ENCODE measurements at regions not wholly inside any gene's neighbourhood (a gene's known extent, or its start where the extent isn't known, plus 50 kb on each side); places are given as distances from the start of the nearest gene placed in this dataset.

- Histone ChIP-seq H3K36me3 (ENCODE audit: control insufficient read depth, low read length) (no peaks in the 10 kb centered on the region), H3K4me3 (ENCODE audit: low read length) (no peak overlapping the region), H3K27ac (ENCODE audit: low read depth, low read length) (no peak overlapping the region), H3K9me3 (ENCODE audit: control insufficient read depth, insufficient read depth, low read length) (peaks cover 31% of the 10 kb centered on the region), H3K9me2 (replicated peaks; ENCODE audit: control insufficient read depth, low read length) (no peaks in the 10 kb centered on the region), H3K4me1 (ENCODE audit: control insufficient read depth, low read length) (no peaks in the 10 kb centered on the region), H4K20me1 (ENCODE audit: control insufficient read depth, insufficient read depth, low read depth, low read length) (no peaks in the 10 kb centered on the region), H3K4me2 (ENCODE audit: low read length) (no peak overlapping the region), H3F3A (ENCODE audit: control insufficient read depth, insufficient read depth) (no peaks in the 10 kb centered on the region), H3K79me2 (ENCODE audit: control insufficient read depth, low read length) (no peaks in the 10 kb centered on the region), H3K27me3 (ENCODE audit: control insufficient read depth, low read length) (no peaks in the 10 kb centered on the region)
- TF ChIP-seq CTCF (IDR thresholded peaks at IDR 0.05; ENCODE audit: low read depth, low read length, poor library complexity, severe bottlenecking), result no peak
- no peak for TF ChIP-seq EZH2phosphoT487 (IDR thresholded peaks at IDR 0.05; ENCODE audit: borderline replicate concordance, low read length)
These were observed 181.6 kb upstream of the FOXN3 start for GRCh38 chr14:89598548-89599186.

GRCh38 chr14:89592961-89593360, 175.9 kb upstream of the FOXN3 start:
- Histone ChIP-seq H4K20me1 (ENCODE audit: control insufficient read depth, insufficient read depth, low read depth, low read length) (no peaks in the 10 kb centered on the region), H3K4me2 (ENCODE audit: low read length) (no peak overlapping the region), H3K27me3 (ENCODE audit: control insufficient read depth, low read length) (no peaks in the 10 kb centered on the region), H3K4me3 (ENCODE audit: low read length) (no peak overlapping the region), H3K9me2 (replicated peaks; ENCODE audit: control insufficient read depth, low read length) (no peaks in the 10 kb centered on the region), H3K79me2 (ENCODE audit: control insufficient read depth, low read length) (no peaks in the 10 kb centered on the region), H3K27ac (ENCODE audit: low read depth, low read length) (no peak overlapping the region), H3K36me3 (ENCODE audit: control insufficient read depth, low read length) (no peaks in the 10 kb centered on the region), H3F3A (ENCODE audit: control insufficient read depth, insufficient read depth) (no peaks in the 10 kb centered on the region), H3K9me3 (ENCODE audit: control insufficient read depth, insufficient read depth, low read length) (peaks cover 10% of the 10 kb centered on the region), H3K4me1 (ENCODE audit: control insufficient read depth, low read length) (peaks cover 19% of the 10 kb centered on the region)
- no peak for TF ChIP-seq CTCF (IDR thresholded peaks at IDR 0.05; ENCODE audit: low read depth, low read length, poor library complexity, severe bottlenecking)
- no peak for TF ChIP-seq EZH2phosphoT487 (IDR thresholded peaks at IDR 0.05; ENCODE audit: borderline replicate concordance, low read length)

- peaks cover 19% of the 10 kb centered on the region for H3K4me1 ChIP-seq (ENCODE audit: control insufficient read depth, low read length)
- no peaks in the 10 kb centered on the region for H3K9me3 ChIP-seq (ENCODE audit: control insufficient read depth, insufficient read depth, low read length)
- no peak for TF ChIP-seq EZH2phosphoT487 (IDR thresholded peaks at IDR 0.05; ENCODE audit: borderline replicate concordance, low read length)
- no peak for TF ChIP-seq CTCF (IDR thresholded peaks at IDR 0.05; ENCODE audit: low read depth, low read length, poor library complexity, severe bottlenecking)
- no peak overlapping the region for H3K27ac ChIP-seq (ENCODE audit: low read depth, low read length)
- peak overlapping the region; percentile 45; the same call in 1 of the 2 replicates for H3K4me3 ChIP-seq (ENCODE audit: low read length)
- H4K20me1 ChIP-seq (ENCODE audit: control insufficient read depth, insufficient read depth, low read depth, low read length), result no peaks in the 10 kb centered on the region
- H3K4me2 ChIP-seq (ENCODE audit: low read length), result peak overlapping the region; percentile 61
- no peaks in the 10 kb centered on the region for H3K9me2 ChIP-seq (replicated peaks; ENCODE audit: control insufficient read depth, low read length)
- no peaks in the 10 kb centered on the region for H3K79me2 ChIP-seq (ENCODE audit: control insufficient read depth, low read length)
- H3K36me3 ChIP-seq (ENCODE audit: control insufficient read depth, low read length), result no peaks in the 10 kb centered on the region
- H3K27me3 ChIP-seq (ENCODE audit: control insufficient read depth, low read length), result no peaks in the 10 kb centered on the region
- H3F3A ChIP-seq (ENCODE audit: control insufficient read depth, insufficient read depth), result no peaks in the 10 kb centered on the region
These were observed 172.5 kb upstream of the FOXN3 start for GRCh38 chr14:89589400-89590118.

Measured in DOHH2 (cell line).